ENCODE measurements at regions not wholly inside any gene's neighbourhood (a gene's known extent, or its start where the extent isn't known, plus 50 kb on each side); places are given as distances from the start of the nearest gene placed in this dataset.
A peak's percentile ranks its signal among the peaks of the same experiment; 100 is the strongest.

DNA sequence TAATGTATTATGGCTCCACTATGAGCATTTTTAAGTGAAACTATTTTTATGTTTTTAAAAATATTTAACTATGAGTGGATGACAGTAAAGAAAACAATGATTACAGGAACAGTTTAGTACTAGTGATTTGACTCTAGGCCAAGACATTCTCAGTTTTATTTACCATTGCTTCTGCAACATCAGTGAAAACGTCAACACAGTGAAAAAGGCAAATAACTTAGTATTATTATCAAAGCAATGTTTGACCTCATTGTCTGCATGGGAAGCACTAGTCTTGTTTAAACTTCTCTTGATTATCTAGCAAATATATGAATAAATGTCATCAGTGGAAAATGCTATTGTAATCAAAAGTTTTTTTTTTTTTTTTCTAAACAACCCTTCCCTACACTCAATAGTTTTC lies 165.0 kb downstream of the HTR1B start:
- Histone ChIP-seq H3K79me2 (ENCODE audit: control insufficient read depth, insufficient read depth, low read length) (no peaks in the 10 kb centered on the region), H3K4me3 (ENCODE audit: control insufficient read depth in 2 of 3, extremely low read depth in 1 of 3, insufficient read depth in 2 of 3, low read depth in 1 of 3, low read length in 3 of 3) (no peak overlapping the region), H3K9ac (ENCODE audit: control insufficient read depth, extremely low read depth, insufficient read depth, low read length) (no peak overlapping the region), H4K20me1 (ENCODE audit: control insufficient read depth, extremely low read depth, insufficient read depth, low read length) (no peaks in the 10 kb centered on the region), H2AFZ (ENCODE audit: control insufficient read depth, low read length) (no peak overlapping the region), H3K36me3 (ENCODE audit: control insufficient read depth in 2 of 2, extremely low read depth in 1 of 2, insufficient read depth in 2 of 2, low read length in 2 of 2) (no peaks in the 10 kb centered on the region), H3K9me1 (ENCODE audit: control insufficient read depth, extremely low read depth, insufficient read depth, low read length) (no peaks in the 10 kb centered on the region), H3K27ac (ENCODE audit: control insufficient read depth, insufficient read depth, low read length) (no peak overlapping the region), H3K4me2 (ENCODE audit: control insufficient read depth, extremely low read depth, insufficient read depth, low read depth, low read length) (no peak overlapping the region), H3K4me1 (ENCODE audit: control insufficient read depth, extremely low read depth, insufficient read depth, low read length) (peaks cover 18% of the 10 kb centered on the region), H3K9me3 (ENCODE audit: control insufficient read depth, low read depth, low read length) (no peaks in the 10 kb centered on the region), H3K27me3 (ENCODE audit: control insufficient read depth, extremely low read depth, insufficient read depth, low read length) (no peaks in the 10 kb centered on the region)
- FAIRE-seq (no peak), DNase-seq (ENCODE audit: low read depth, low spot score) (no peak)
- no peak for TF ChIP-seq CTCF (optimal IDR thresholded peaks at IDR 0.05 in 1 of 3, IDR thresholded peaks at IDR 0.05 in 1 of 3, conservative IDR thresholded peaks at IDR 0.05 in 1 of 3; ENCODE audit: extremely low read depth in 1 of 3, insufficient read depth in 2 of 3, low read length in 3 of 3)
- TF ChIP-seq EZH2 (IDR thresholded peaks at IDR 0.05; ENCODE audit: low read length), result no peak
- dilution Hi-C loops (cut with MboI; ENCODE audit: extremely low pct_ligation_motif_present, low sequenced_read_pairs), result no loop called here

DNA sequence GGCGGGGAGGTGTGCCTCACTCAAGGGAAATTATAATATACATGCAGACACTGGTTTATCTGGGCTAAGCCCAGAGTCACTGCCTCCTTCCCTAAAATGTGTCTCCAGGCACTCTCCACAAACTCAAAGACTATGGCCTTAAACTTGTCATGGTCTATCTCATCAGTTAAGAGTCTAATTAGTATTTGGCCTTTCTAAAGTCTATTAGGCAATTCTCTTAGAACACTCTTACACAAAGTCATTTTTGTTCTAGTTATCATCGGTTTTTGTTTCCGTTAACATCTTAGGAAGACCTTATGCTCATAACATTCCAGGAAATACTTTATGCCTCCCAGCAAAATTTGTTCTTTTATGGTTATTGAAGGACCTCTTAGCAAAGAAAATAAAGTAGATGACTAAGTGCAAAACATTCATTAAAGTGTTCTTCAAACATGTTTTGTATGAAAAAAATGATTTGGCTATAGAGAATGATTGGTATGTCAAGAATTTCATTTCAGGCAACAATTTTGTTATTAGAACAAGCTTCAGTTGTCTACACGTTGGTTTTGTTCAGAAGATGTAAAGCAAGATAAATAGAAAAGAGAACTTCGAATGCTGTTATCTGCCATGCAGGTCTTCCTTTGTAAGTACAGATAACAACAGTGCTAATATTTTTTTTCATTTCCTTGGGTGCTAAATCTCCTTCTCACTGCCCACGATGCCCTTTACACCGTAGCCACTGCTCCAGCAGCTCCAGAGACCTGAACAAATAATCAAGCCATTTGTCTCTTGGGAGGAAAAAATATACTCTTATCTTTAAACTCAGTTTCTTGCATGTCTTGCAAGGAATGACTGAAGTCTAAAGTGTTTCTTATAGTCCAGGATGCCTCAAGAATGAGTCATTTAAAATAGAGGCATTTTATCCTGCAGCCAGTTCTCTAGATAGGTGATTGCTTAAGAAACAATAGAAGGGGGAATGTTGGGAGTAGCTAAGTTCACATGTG lies 170.4 kb downstream of the HTR1B start:
- Histone ChIP-seq H3K9me1 (ENCODE audit: control insufficient read depth, extremely low read depth, insufficient read depth, low read length) (no peaks in the 10 kb centered on the region), H4K20me1 (ENCODE audit: control insufficient read depth, extremely low read depth, insufficient read depth, low read length) (no peaks in the 10 kb centered on the region), H3K4me1 (ENCODE audit: control insufficient read depth, extremely low read depth, insufficient read depth, low read length) (peaks cover 47% of the 10 kb centered on the region), H3K36me3 (ENCODE audit: control insufficient read depth in 2 of 2, extremely low read depth in 1 of 2, insufficient read depth in 2 of 2, low read length in 2 of 2) (no peaks in the 10 kb centered on the region), H3K4me3 (ENCODE audit: control insufficient read depth in 2 of 3, extremely low read depth in 1 of 3, insufficient read depth in 2 of 3, low read depth in 1 of 3, low read length in 3 of 3) (peak overlapping the region in 2 of 3 experiments; percentile 65 to 68), H3K4me2 (ENCODE audit: control insufficient read depth, extremely low read depth, insufficient read depth, low read depth, low read length) (peak overlapping the region; percentile 96), H3K9ac (ENCODE audit: control insufficient read depth, extremely low read depth, insufficient read depth, low read length) (no peak overlapping the region), H3K27me3 (ENCODE audit: control insufficient read depth, extremely low read depth, insufficient read depth, low read length) (no peaks in the 10 kb centered on the region), H3K27ac (ENCODE audit: control insufficient read depth, insufficient read depth, low read length) (peak overlapping the region; percentile 76), H3K9me3 (ENCODE audit: control insufficient read depth, low read depth, low read length) (no peaks in the 10 kb centered on the region), H2AFZ (ENCODE audit: control insufficient read depth, low read length) (no peak overlapping the region), H3K79me2 (ENCODE audit: control insufficient read depth, insufficient read depth, low read length) (no peaks in the 10 kb centered on the region)
- TF ChIP-seq EZH2 (IDR thresholded peaks at IDR 0.05; ENCODE audit: low read length), result no peak
- dilution Hi-C loops (cut with MboI; ENCODE audit: extremely low pct_ligation_motif_present, low sequenced_read_pairs), result no loop called here
- FAIRE-seq (no peak), DNase-seq (ENCODE audit: low read depth, low spot score) (peak; percentile 60)

All from keratinocyte (primary cell).